HG03280 (cell line): ENCODE measurements at regions not wholly inside any gene's neighbourhood (a gene's known extent, or its start where the extent isn't known, plus 50 kb on each side); places are given as distances from the start of the nearest gene placed in this dataset.

Source experiments
- ATAC-seq: cut with Tn5 transposase; IDR thresholded peaks from one replicate; pipeline ENCODE4 v1.9.1; 2021; ENCODE audit warnings: mild to moderate bottlenecking, moderate library complexity; ENCODE audit not compliant: unreplicated experiment

DNA sequence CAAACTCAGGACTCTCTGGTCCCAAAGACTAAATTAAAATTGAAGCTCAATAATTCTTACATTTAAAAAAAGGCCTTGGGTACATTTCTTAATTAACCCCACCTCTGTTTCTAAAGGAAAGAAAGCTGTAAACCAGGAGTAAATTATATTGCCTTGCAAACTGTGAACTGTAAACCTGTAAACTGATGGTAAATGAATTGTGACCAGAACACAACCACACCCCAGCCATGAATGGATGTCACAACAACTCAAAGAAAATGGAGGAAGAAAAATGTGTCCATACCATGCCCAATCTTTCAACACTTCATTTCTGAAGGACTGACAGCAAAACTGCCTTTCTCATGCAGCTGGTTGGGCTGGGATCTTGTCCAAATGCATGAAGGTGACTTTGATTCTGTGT, 171.3 kb upstream of the C1orf87 start:
- no peak for ATAC-seq

DNA sequence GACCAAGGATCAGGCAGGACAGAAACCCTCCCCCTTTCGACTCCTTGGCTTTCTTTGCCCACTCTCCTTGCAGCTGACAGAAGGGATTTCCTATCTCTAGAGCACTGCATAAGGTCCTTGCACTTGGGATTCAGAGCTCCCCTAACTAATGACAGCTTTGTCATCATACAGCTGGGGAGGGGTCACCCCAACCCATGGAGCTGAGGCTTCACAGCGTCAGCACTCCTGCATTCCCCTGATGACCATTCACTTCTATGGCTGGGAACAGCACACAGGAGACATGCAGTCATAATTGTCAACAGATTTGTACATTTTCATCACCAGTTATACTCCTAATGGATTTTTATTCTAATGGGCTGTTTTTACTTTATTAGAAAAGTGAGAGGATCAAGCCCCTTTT, 161.7 kb upstream of the C1orf87 start:
- ATAC-seq, result no peak

DNA sequence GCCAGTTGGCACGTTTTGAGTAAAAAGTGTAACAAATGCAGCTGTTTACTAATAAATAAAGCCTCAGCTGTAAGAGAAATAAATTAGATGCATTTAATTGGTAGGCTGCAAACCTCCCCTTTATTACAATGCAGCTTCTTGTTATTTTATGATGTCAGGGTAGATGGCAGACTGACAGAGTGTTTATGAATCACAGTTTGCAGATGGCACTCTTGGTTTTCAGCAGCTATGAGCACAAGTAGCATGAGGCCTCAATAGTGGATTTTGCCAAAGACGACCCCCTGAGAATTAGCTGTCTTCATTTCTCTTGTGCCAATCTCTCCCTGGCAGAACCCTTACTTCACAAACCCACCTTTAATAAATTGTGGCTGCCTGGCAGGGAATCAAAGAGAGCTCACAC, 161.2 kb upstream of the C1orf87 start:
- no peak for ATAC-seq

DNA sequence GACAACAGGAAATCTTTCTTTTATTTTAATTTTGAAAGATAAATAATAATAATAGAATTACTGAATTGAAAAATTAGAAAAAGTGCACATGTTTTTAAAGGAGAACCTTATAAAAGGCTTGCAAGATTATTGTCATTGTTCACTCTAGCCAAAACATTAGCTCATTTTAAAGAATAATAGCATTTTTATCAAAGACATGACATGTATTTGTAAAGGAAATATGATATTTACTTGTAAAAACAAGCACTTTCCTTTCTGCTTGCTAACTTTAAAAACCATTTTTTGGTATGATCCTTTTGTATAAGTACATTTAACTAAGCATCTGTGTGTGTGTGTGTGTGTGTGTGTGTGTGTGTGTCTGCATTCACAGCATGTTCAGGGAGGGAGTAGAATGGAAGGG, 156.3 kb upstream of the C1orf87 start:
- ATAC-seq, result no peak

DNA sequence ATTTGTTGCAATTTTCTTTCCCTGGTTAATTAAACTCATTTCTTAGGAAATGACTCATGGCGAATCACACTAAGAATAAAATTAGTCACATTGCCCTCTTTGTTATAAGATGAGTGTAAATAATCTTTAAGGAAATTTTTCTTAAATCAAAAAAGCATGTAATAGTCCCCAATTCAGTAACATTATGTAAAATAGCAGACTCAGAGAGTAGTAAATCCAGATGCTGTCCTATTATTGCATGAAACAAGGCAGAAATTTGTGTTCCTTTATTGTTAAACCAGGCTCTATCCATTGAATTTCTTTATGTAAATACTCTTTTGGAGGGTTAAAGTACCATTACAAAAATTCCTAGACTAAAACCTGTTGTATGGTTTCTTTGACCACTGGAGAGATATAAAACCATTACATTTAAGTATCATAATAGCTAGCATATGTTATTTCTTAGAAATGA, 154.5 kb upstream of the C1orf87 start:
- no peak for ATAC-seq

DNA sequence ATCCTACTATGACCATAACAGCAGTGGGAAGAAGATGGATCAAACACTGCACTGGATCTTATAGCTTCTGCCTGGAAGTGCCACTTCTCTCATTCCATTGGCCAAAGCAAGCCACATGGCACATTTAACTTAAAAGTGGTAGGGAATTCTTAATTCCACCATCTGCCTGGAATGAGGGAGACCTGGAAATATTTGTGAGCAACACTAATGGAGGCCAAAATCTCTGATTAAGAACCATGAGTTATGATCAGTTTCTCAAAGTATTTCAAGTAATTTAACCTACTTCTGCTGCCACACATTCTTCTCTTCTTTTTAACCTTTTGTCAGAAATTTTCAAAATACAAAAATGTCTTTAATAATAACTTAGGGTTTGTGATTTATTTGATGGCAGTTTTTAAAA, 154.0 kb upstream of the C1orf87 start:
- no peak for ATAC-seq

DNA sequence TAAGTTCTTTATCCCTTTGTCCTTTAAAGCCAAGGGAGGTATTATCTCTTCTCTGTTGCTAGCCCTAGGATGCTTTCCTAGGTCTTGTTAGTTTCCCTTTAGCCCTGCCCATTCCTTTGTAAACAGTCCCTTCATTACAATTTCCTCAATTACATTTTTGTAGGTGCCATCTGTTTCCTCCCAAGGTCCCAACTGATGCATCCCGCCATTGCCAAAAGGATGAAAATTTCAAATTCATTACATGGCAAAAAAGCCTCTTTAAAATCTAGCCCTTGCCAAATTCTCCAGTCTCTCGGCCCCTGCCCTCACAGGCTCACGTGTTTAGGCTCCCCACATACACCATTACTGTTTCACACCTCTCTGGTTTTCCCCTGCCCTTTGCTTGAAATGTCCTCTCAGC, 151.9 kb upstream of the C1orf87 start:
- no peak for ATAC-seq

DNA sequence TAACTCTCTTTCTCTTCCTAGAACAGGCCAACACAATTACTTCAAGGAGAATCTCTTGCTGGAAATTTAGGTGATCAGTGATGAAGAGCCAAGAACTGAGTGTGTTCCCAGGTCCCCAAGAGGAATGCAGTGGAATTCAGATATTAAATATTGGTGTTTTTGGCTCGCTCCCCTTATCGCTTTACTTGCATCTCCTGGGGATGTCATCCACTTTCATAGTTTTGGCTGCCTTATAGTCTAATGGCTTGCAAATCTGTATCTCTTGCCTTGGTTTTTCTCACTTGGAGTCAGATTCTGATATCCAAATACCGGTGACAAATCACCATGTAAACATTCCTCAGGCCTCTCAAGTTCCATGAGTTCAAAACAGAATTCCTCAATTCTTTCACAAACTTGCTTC, 151.0 kb upstream of the C1orf87 start:
- no peak for ATAC-seq

DNA sequence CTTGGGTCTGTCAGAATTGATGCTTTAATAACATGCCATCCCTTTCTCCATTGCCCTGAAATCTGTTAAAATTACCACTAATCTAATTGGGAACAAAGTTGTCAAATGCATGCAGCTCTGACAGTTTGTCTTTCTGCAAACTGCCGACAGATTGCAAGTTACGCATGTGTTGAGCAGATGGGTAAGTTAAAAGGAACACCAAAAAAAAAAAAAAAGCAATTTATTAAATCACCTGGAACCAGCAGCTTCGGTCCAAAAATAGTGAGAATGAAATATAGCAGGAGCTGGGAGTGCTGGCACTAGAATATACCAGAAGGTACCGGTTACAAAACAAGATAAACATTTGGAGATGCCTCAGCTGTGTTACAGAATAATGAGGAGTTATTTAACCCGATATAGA, 149.6 kb upstream of the C1orf87 start:
- no peak for ATAC-seq

DNA sequence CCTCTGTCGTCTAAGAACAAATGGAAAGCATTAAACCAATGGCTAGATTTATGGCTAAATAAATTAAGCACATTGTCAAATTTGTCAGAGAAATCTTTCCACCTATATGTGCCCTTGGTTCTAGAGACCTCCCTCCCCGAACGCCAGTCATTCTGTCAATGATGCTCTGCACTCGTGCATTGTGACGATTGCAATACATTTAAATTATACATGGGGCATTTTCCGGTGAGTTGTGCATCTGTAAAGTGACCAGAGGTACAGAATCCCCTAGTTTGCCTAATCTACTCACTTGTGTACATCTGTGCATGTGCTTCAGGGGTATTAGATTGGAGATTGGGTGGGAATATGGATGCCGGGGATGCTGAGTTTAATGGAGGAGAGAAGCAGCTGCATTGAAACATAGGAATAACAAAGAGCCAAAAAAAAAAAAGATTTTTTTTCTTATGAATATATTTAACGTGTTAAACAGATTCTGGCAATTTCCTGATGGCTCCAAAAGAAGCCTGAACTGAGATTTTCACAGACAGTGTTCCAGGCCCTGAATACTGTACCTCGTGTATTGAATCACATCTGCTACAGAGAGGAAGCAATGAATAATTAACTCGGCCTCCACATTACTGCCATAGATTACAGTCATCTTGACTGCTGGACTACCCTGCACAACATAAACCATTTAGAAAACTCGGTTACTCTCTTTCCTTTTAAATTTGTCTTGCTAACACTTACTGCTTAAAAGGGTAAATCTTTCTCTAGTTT, 149.0 kb upstream of the C1orf87 start:
- ATAC-seq, result no peak

DNA sequence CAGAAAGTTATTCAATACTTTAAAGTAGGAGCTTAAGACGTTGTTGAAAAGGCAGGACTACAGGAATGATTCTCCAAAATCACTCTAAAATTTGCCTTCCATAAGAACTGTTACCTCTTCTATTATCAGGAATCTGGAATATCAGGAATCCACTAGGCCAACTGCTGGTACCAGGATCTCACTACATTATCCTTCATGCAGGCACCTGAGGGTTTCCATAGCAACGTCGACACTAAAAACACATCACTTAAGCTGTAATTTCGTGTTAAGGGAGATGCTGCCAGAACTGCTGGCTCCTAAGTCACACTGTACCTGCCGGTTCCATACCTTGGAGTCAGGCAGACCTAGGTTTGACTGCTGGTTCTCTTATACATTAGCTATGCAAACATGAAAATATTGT, 139.7 kb upstream of the C1orf87 start:
- ATAC-seq, result no peak

DNA sequence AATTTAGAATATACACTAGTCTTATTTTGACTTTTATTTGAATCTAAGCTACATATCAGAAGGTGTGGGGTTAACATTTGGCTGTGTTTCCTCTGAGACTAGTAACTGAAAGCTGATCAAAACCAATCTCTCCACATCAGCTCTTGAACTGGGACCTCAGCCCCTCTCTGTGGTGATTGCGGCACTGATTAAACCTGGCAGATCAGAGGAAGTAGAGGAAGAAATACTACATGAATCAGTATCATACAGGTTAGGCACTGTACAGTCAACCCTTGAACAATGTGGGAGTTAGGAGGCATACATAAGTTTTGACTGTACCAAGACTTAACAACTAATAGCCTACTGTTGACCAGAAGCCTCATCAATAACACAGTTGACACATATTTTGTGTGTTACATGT, 122.5 kb upstream of the C1orf87 start:
- ATAC-seq, result no peak

DNA sequence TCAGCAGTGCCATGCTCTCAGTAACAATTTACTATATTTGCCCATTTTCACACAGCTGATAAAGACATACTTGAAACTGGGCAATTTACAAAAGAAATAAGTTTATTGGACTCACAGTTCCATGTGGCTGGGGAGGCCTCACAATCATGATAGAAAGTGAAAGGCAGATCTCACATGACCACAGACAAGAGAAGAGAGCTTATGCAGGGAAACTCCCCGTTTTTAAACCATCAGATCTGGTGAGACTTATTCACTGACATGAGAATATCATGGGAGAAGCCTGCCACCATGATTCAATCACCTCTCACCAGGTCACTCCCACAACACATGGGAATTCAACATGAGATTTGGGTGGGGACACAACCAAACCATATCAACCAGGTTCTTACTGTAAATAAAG, 112.1 kb upstream of the C1orf87 start:
- ATAC-seq, result no peak

DNA sequence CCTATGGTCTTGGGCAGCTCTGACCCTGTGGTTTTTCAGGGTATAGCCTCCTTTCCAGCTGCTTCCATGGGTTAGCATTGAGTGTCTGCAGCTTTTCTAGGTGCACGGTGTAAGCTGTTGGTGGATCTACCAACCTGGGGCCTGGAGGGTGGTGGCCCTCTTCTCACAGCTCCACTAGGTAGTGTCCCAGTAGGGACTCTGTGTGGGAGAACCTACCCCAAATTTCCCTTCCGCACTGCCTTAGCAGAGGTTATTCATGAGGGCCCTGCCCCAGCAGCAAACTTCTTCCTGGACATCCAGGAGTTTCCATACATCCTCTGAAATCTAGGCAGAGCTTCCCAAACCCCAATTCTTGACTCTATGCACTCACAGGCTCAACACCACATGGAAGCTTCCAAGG, 111.0 kb upstream of the C1orf87 start:
- no peak for ATAC-seq

DNA sequence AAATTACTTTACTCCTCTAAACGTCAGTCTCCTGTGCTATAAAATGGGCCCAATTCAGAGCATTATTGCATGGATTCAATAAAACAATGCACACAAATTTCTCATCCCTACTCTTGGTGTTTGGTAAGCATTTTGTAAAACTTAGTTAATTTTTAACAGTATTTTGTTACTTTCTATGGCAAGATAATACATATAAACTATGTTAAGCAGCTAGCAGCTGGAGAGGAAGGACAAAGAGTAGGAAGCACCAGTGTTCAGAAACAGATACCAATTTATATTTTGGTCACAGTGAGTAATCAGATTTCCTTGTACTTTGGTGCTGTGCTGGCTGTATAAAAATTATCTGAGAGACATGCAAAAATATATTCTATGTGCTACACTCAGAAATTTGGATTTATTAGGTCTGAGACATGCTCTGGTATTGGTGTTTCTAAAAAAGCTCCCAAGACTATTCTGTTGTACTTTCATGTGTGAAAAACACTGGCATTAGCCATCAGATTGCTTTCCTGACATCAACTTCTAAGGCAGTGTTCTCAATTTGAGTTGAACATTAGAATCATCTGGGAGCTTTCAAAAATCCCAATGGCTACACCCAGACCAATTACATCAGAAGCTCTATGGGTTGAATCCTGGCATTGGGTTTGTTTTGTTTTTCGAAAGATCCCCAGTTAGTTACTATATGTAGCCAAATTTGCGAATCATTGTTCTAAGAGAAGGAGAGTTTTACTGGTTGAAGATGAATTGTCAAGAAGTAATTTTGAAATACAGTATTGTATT, 100.3 kb upstream of the C1orf87 start:
- no peak for ATAC-seq

DNA sequence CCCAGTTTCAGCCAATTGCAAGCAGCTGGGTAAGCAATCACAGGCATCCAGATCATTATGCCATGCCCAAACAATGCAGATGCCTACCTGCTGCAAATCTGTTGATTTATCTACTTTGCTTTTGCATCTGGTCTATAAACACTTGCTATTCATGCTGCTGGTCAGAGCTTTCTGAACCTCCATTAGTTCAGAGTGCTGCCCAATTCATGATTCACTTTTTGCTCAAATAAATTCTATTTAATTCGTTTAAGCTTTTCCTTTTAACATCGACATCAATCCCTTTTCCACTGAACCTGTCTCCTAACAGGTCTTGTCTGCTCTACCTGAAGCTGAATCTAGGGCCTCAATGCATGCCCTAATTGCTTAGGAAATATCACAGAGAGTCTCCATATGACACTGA, 99.4 kb upstream of the C1orf87 start:
- ATAC-seq, result no peak

DNA sequence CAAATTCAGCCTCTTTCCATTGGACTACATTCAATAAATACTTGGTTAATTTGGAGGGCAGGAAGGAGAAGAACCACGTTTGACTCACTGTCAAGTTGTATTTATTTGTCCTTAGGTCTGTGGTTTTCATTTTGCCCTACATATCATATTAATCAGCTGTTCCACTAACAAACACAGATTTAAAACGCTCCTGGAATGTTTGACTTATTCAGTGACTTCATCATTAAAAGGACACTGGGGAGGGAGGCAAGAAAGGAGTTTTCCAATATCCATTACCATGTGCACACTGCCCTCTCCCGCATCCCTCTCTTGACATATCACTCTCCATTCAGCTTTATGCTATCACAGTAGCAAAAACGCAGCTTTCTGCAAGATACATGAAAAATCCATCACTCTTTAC, 98.2 kb upstream of the C1orf87 start:
- no peak for ATAC-seq

DNA sequence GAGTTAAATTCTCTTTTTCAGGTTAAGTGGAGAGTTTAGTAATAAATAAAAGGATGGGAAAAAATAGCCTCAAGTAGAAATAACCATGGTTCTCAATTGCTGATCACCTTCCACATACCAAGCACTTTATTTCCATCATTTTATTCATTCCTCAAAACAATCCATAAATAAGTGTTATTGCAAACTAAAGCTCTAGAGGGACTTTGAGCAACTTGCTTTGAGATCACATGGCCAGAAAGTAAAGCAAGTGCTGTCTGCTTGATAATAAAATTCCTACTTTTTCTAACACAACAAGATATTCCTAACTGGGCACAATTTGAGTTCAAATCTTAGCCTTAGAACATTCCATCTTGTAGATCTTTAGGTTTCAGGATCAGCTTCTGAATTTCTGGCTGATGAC, 97.1 kb upstream of the C1orf87 start:
- ATAC-seq, result no peak

DNA sequence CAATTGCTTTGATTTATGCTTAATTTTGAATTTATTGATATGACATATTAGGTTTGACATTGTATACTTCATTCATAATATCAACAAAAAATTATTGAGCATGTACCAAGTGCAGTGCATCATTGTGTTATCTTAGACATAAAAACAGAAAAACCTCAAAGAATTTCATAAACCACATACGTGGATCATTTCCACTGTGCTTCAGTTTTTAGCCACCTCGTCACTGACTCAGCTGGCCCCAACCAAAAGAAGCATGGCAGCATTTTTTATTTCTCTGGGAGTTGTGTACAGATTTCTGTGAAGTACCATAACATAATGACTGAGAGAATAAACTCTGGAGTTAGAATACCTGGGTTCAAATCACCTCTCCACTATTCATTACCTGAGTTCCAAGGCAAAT, 95.6 kb upstream of the C1orf87 start:
- no peak for ATAC-seq

DNA sequence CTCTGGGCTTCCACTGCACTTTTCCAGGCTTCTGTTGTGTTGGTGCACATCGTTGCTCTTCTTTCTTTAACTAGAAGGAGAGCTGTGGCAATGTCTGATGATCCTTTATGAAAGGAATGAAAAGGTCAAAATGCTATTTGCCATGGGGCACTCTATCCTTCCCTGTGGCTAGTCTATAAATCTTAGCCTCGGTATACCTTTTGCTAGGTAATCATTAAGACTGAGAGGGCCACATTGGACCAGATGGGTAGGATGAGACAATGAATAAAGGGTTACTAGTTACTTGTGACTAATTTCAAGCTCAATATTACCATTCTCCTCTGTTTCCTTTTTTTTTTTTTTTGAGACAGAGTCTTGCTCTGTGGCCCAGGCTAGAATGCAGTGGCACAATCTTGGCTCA, 89.4 kb upstream of the C1orf87 start:
- no peak for ATAC-seq

DNA sequence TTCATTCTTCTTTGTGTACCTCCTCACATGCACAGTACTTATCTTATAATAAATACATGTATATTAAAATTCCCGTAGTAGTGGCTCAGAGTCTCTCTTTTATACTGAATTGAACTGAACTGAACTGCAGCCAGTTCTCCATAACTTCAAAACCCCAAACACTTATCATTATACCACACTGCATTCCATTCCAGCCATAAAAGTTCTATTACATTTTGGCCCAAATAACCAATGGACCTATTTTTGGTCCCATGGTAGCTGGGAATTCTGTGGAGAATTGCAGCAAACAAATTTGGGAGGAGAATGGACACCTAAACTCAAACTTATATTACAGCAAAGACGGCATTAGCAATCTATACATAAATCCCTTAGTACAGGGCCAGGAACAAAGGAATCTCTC, 86.6 kb upstream of the C1orf87 start:
- no peak for ATAC-seq

DNA sequence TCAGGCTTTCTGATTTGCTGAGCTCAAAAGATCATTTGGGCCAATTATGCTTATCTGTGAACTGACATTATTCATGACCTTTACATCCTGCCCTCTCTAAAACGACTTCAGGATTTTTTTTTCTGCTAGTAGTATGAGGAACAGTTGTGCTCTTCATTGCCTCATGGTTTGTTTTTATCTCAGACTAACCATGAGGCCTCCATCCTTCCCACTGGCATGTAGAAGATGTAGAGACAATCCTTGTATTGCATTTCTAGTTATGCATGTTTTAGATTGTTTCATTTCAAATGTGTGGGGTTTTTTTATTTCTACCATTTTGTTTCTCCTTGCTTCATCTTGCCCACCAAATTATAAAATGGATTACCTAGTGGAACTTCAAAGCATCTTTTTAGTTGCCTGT, 82.8 kb upstream of the C1orf87 start:
- no peak for ATAC-seq

DNA sequence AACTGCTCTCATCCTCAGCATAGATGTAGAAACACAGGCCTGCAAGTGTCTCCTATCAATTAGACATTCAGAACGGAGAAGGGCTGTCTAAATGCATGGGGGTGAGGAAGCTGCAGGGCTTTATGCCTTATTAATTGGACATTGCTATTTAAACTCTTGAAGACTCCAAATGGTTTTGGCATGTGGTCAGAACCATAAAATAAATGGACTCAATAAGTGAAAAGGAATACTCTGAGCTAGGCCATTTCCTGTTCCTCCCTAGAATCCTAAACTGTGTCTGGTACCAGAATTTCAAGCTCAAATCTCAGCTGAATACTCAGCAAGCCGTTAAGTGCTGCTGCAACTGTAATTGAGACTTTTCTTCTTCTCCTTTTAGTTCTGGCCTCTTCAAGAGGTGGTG, 80.4 kb upstream of the C1orf87 start:
- no peak for ATAC-seq
